H1 (cell line): ENCODE measurements at regions not wholly inside any gene's neighbourhood (a gene's known extent, or its start where the extent isn't known, plus 50 kb on each side); places are given as distances from the start of the nearest gene placed in this dataset.

ENCODE experiments used
- EGR1 ChIP-seq: IDR thresholded peaks from 2 replicates; pipeline ENCODE4 v1.6.1; 2011; ENCODE audit warnings: low read depth, low read length, borderline replicate concordance
- TAF7 ChIP-seq: optimal IDR thresholded peaks from 2 replicates; pipeline ENCODE3; 2011; ENCODE audit warnings: low read depth, mild to moderate bottlenecking, inconsistent platforms, low read length, moderate library complexity, borderline replicate concordance
- TF ChIP-seq, protein P1 (sequence below), 3 experiments: IDR thresholded peaks; 1 replicate in 2 of 3; 2 replicates in 1 of 3; pipeline versions ENCODE4 v1.5.1 to v1.6.1; 2011; ENCODE audit warnings: low read length in 3 of 3, mild to moderate bottlenecking in 3 of 3, inconsistent platforms in 2 of 3, low read depth in 1 of 3, moderate library complexity in 1 of 3; ENCODE audit not compliant: insufficient read depth in 1 of 3; ENCODE audit errors: control extremely low read depth in 1 of 3

- TF ChIP-seq EGR1 = no peak
- TF ChIP-seq, protein P1, sequence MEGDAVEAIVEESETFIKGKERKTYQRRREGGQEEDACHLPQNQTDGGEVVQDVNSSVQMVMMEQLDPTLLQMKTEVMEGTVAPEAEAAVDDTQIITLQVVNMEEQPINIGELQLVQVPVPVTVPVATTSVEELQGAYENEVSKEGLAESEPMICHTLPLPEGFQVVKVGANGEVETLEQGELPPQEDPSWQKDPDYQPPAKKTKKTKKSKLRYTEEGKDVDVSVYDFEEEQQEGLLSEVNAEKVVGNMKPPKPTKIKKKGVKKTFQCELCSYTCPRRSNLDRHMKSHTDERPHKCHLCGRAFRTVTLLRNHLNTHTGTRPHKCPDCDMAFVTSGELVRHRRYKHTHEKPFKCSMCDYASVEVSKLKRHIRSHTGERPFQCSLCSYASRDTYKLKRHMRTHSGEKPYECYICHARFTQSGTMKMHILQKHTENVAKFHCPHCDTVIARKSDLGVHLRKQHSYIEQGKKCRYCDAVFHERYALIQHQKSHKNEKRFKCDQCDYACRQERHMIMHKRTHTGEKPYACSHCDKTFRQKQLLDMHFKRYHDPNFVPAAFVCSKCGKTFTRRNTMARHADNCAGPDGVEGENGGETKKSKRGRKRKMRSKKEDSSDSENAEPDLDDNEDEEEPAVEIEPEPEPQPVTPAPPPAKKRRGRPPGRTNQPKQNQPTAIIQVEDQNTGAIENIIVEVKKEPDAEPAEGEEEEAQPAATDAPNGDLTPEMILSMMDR (IDR thresholded peaks at IDR 0.05; ENCODE audit: control extremely low read depth in 1 of 3, insufficient read depth in 1 of 3, low read depth in 1 of 3, low read length in 3 of 3) = no peak
- TF ChIP-seq TAF7 = no peak
These were observed 1175.6 kb downstream of the TECRL start for GRCh38 chr4:63233671-63234070.
